Muscle layer of duodenum (tissue), 2 donors: ENCODE measurements at regions not wholly inside any gene's neighbourhood (a gene's known extent, or its start where the extent isn't known, plus 50 kb on each side); places are given as distances from the start of the nearest gene placed in this dataset.
"Not testable (repeated sequence)": the region's sequence is repeated elsewhere in the genome, so short reads cannot be mapped to it uniquely, and the experiment has no call there.

Experiments
- H3K27ac ChIP-seq: one replicate; pipeline ENCODE4 v1.7.0; 2013; ENCODE audit warnings: mild to moderate bottlenecking, low read length
- H3K27me3 ChIP-seq: one replicate; pipeline ENCODE4 v1.7.0; 2013; ENCODE audit warnings: low read depth, mild to moderate bottlenecking, control low read depth, low read length
- H3K36me3 ChIP-seq, 2 donors: one replicate each; pipeline ENCODE4 v1.7.0; 2013; ENCODE audit warnings: low read length in 2 of 2, control low read depth in 1 of 2, mild to moderate bottlenecking in 1 of 2; ENCODE audit not compliant: insufficient read depth in 2 of 2, control insufficient read depth in 1 of 2
- H3K4me1 ChIP-seq, 2 donors: one replicate each; pipeline ENCODE4 v1.7.0; 2013; ENCODE audit warnings: low read length in 2 of 2, mild to moderate bottlenecking in 2 of 2, control low read depth in 1 of 2, moderate library complexity in 1 of 2; ENCODE audit not compliant: insufficient read depth in 2 of 2, control insufficient read depth in 1 of 2
- H3K4me3 ChIP-seq, 2 donors: one replicate each; pipeline ENCODE4 v1.7.0; 2013; ENCODE audit warnings: low read length in 2 of 2, low read depth in 1 of 2, mild to moderate bottlenecking in 1 of 2
- H3K9me3 ChIP-seq, 2 donors: one replicate each; pipeline ENCODE4 v1.7.0; 2013; ENCODE audit warnings: low read length in 2 of 2, control low read depth in 1 of 2, mild to moderate bottlenecking in 1 of 2; ENCODE audit not compliant: control insufficient read depth in 1 of 2
- donor health status: healthy.

DNA sequence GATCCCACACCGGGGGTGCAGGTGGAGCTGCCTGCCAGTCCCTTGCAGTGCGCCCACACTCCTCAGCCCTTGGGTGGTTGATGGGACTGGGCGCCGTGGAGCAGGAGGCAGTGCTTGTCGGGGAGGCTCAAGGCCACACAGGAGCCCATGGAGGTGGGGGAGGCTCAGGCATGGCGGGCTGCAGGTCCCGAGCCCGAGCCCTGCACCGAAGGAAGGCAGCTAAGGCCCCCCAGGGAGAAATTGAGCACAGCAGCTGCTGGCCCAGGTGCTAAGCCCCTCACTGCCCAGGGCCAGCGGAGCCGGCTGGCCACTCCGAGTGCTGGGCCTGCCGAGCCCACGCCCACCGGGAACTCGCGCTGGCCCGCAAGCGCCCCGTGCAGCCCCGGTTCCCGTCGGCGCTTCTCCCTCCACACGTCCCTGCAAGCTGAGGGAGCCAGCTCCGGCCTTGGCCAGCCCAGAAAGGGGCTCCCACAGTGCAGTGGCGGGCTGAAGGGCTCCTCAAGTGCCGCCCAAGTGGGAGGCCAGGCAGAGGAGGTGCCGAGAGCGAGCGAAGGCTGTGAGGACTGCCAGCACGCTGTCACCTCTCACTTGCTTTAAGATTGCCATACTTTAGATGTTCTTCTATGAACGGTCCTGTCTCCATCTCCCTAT lies 337.1 kb downstream of the FAT4 start:
- not testable (repeated sequence) for H3K36me3 ChIP-seq, H3K27ac ChIP-seq, H3K4me1 ChIP-seq, H3K27me3 ChIP-seq, H3K4me3 ChIP-seq, H3K9me3 ChIP-seq

DNA sequence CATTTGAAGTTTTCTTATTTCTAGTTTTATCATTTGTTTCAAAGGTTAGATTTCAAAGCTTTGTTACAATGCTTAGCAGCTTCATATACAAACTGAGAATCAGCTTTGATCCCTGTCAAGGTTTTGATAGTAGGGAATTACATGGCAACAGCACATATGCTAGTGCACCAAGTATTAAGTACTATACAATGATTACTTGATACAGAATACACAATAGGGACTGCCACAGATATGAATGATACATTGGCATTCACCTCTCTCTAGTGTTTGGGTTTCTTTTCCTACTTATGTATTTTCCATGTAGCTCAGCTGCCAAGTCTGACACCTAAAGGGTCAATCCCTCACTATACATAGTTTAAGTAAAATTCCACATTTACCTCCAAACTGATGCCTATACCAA lies 344.0 kb downstream of the FAT4 start:
- H3K27ac ChIP-seq, result no peak overlapping the region
- no peak overlapping the region for H3K4me3 ChIP-seq
- no peaks in the 10 kb centered on the region for H3K27me3 ChIP-seq
- no peaks in the 10 kb centered on the region for H3K4me1 ChIP-seq
- H3K9me3 ChIP-seq, result no peaks in the 10 kb centered on the region
- H3K36me3 ChIP-seq, result no peaks in the 10 kb centered on the region

DNA sequence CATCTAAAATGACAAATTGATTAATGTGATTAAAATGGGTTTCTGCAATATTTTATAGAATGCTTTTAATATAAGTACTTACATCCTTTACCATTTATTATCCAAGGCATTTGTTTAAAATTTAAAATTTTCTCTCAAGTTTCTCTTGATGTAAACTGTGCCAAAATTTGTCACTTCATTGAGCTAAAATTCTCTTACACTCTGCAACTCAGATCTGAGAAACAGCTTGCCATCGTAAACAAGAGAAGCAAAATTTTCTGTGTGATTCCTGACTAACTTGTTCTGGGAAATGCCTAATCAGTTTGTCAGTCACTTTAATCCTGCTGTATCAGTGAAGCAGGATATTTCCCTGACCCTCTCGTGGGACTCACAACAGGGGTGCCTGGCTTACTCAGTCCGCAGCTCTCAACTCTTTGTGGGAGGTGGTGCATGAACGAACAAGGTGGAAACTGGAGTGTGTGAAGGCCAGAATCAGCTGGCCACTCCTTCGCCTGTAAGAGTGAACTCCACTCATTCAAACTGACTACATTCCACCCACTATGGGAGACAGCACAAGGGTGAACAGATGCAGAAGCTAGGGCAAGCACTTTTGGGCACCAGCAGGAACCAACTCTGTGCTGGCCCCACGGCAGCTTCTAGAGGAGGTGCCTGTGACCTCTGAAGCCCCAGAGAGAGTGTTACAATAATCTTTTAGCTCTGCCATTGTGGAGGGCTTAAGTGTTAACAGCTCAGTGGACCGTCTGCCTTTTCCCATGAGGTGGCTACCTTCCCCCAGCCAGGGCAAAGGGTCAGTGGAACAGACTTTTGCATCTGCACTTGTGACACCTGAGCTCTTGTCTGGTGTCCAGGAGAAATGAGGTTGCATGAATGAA lies 349.4 kb downstream of the FAT4 start:
- H3K27ac ChIP-seq, result no peak overlapping the region
- no peaks in the 10 kb centered on the region for H3K9me3 ChIP-seq
- H3K4me1 ChIP-seq, result no peaks in the 10 kb centered on the region
- H3K36me3 ChIP-seq, result no peaks in the 10 kb centered on the region
- no peaks in the 10 kb centered on the region for H3K27me3 ChIP-seq
- H3K4me3 ChIP-seq, result no peak overlapping the region

DNA sequence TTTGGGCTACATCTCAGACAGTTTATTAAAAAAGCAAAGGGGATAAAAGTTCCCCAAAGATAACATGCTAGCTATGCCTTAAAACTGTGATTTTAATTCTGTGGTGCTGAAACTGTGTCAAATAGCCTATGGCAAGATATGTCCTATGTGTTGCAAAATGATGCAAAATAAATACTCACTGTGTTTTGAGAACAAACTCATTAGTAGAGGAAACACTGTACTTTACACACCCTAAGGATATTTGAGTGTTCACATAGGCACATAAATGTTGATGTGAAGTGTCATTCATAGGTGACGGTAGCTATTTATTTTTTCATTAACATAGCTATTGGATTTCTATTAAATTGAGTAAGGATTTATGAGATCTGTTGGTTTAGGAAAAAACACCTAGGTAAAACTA lies 351.9 kb downstream of the FAT4 start:
- no peaks in the 10 kb centered on the region for H3K36me3 ChIP-seq
- no peak overlapping the region for H3K27ac ChIP-seq
- H3K4me1 ChIP-seq, result no peaks in the 10 kb centered on the region
- H3K27me3 ChIP-seq, result no peaks in the 10 kb centered on the region
- H3K9me3 ChIP-seq, result no peaks in the 10 kb centered on the region
- no peak overlapping the region for H3K4me3 ChIP-seq

DNA sequence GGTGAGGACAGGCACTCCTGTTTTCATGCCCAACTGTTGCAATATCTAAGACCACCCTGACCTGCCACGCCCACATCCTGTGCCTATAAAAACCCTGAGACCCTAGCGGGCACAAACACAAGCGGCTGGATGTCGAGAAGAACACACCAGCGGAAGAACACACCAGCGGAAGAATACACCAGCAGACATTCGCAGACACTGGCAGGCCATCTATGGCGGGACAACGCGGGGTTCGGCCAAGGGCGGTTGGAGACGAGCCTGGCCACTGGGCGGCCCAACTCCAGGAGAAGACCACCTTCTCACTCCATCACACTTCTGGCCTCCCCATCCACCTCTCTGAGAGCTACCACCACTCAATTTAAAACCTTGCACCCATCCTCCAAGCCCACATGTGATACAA lies 361.4 kb downstream of the FAT4 start:
- Histone ChIP-seq H3K27me3 (no peaks in the 10 kb centered on the region), H3K4me3 (no peak overlapping the region), H3K27ac (no peak overlapping the region), H3K36me3 (no peaks in the 10 kb centered on the region), H3K9me3 (no peaks in the 10 kb centered on the region), H3K4me1 (no peaks in the 10 kb centered on the region)

DNA sequence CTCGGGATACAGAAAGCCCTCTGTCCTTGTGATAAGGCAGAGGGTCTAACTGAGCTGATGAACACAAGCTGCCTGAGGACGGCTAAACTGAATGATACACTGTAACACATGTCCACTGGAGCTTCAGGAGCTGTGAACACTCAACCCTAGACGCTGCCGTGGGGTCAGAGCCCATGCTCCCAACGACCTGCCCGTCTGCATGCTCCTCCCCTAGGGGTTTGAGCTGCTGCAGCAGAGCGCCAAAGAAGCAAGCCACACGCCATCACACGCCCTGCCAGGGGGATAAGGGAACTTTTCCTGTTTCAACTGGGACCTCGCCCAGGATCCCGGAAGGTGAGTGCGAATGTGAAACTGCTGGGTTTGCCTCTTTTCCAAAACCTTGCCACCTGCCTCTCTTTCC lies 361.8 kb downstream of the FAT4 start:
- Histone ChIP-seq H3K4me3 (no peak overlapping the region), H3K27ac (no peak overlapping the region), H3K4me1 (no peaks in the 10 kb centered on the region), H3K27me3 (no peaks in the 10 kb centered on the region), H3K9me3 (no peaks in the 10 kb centered on the region), H3K36me3 (no peaks in the 10 kb centered on the region)

DNA sequence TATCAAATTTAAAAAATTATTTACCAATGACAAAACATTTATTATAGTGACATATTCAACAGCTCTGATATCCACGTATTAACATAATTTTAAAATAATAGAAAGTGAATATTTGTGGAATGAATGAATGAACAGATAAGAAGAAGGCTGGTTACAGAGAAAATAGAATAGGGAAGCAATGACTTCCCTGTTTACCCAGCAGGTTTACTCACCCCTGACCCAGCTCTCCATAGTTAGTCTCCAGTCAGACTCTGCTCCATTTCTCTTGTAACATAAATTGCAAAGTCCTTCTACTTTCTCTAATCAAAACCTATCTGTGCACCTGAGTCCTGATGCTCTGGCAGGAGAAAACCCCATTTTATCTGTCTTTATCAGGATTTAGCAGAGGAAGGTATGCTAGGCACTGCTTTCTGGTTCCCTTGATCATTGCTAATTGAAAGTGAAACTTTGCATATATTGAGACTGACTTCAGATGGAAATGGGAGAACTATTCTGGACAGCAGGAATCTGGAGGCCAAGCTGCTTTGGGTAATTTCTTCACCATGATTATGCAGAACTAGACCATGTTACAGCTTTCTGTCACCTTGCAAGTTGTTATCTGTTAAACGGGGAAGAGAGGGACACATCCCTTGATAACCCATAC lies 363.0 kb downstream of the FAT4 start:
- H3K27ac ChIP-seq, result no peak overlapping the region

DNA sequence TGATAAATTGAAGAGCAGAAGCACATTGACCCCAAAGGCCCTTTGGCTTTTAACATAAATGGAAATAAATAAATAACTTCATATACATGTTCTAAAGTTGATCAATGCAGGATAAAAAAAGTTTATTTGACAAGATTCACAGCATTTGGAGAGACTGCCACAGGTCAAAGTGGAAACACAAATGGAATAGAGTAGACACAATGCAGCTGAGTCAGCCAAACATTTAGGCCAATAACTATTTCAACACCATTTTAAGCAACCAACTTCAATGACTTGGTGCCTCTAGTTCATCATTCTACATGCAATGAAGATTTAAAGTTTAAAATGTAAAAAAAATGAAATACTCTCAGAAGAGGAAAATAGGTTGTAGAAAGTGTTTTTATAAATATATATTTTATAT lies 365.2 kb downstream of the FAT4 start:
- H3K4me3 ChIP-seq, result no peak overlapping the region
- no peaks in the 10 kb centered on the region for H3K36me3 ChIP-seq
- no peaks in the 10 kb centered on the region for H3K4me1 ChIP-seq
- no peaks in the 10 kb centered on the region for H3K27me3 ChIP-seq
- no peaks in the 10 kb centered on the region for H3K9me3 ChIP-seq
- no peak overlapping the region for H3K27ac ChIP-seq

More for the DNA sequence above, 363.0 kb downstream of the FAT4 start:
- no peak overlapping the region for H3K4me3 ChIP-seq
- H3K9me3 ChIP-seq, result no peaks in the 10 kb centered on the region
- no peaks in the 10 kb centered on the region for H3K36me3 ChIP-seq
- no peaks in the 10 kb centered on the region for H3K27me3 ChIP-seq
- H3K4me1 ChIP-seq, result no peaks in the 10 kb centered on the region

DNA sequence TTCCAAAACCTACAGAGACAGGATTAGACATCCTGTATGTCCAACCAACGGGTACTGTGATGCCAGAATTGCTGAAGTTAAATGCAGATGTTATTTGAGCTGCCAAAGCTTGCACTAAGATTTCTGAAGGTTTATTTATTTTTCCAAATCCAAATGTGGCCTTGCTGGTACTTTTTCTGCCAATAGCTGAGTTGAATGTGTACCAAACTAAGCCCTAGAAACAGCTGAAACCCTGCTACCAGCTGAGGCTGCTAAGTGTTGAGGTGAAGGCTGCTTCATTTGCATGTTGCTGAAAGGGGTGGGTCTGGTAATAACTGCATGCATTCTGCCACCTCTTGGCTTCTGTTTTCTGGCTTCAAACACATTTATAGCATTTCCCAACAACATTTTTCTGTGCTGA lies 366.5 kb downstream of the FAT4 start:
- H3K27ac ChIP-seq, result no peak overlapping the region

DNA sequence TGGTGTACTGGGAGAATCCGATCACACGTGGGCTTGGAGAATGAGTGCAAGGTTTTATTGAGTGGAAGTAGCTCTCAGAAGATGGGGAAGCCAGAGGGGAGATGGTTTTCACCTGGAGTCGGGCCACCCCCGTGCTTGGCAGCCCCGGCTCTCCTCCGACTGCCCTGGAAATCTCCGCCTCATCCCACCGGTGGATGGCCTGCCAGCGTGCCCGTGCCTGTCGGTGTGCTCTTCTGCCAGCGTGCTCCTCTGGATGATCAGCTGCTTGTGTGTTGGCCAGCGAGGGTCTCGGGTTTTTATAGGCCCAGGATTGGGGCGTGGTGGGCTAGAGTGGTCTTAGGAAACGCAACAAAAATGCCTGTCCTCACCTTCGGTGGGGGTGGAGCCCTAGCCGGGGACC lies 368.0 kb downstream of the FAT4 start:
- no peaks in the 10 kb centered on the region for H3K36me3 ChIP-seq
- H3K9me3 ChIP-seq, result no peaks in the 10 kb centered on the region
- no peaks in the 10 kb centered on the region for H3K4me1 ChIP-seq
- no peak overlapping the region for H3K4me3 ChIP-seq
- no peaks in the 10 kb centered on the region for H3K27me3 ChIP-seq
- H3K27ac ChIP-seq, result no peak overlapping the region

More for the DNA sequence above, 366.5 kb downstream of the FAT4 start:
- Histone ChIP-seq H3K36me3 (no peaks in the 10 kb centered on the region), H3K4me3 (no peak overlapping the region), H3K27me3 (no peaks in the 10 kb centered on the region), H3K4me1 (no peaks in the 10 kb centered on the region), H3K9me3 (no peaks in the 10 kb centered on the region)

DNA sequence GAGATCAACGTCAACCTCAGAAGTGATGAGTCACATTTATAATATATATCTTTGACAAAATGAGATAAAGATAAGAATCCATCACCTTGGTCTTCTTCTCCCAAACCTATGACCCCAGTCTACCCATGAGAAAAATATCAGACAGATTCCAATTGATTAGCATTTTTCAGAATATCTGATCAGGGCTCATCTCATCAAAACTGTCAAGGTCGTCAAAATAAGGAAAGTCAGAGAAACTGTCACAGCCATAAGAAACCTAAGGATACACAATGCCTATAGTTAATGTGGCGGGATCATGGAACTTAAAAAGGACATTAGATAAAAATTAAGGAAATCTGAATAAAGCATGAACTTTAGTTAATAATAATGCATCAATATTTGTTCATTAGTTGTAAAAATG lies 374.1 kb downstream of the FAT4 start:
- no peaks in the 10 kb centered on the region for H3K9me3 ChIP-seq
- no peaks in the 10 kb centered on the region for H3K4me1 ChIP-seq
- H3K4me3 ChIP-seq, result no peak overlapping the region
- H3K27me3 ChIP-seq, result no peaks in the 10 kb centered on the region
- no peaks in the 10 kb centered on the region for H3K36me3 ChIP-seq
- H3K27ac ChIP-seq, result no peak overlapping the region
